HG03460 (cell line): ENCODE measurements at regions not wholly inside any gene's neighbourhood (a gene's known extent, or its start where the extent isn't known, plus 50 kb on each side); places are given as distances from the start of the nearest gene placed in this dataset.
"Not testable (repeated sequence)": the region's sequence is repeated elsewhere in the genome, so short reads cannot be mapped to it uniquely, and the experiment has no call there.

Source experiments
- ATAC-seq: cut with Tn5 transposase; IDR thresholded peaks from one replicate; pipeline ENCODE4 v1.9.1; 2021; ENCODE audit not compliant: unreplicated experiment

- no peak for ATAC-seq
Observed at GRCh38 chr1:72969461-72969860, 687.1 kb upstream of the NEGR1 start.

GRCh38 chr1:72954943-72955342 is 672.6 kb upstream of the NEGR1 start:
- ATAC-seq, result no peak

GRCh38 chr1:72950900-72951299 is 668.6 kb upstream of the NEGR1 start:
- ATAC-seq, result not testable (repeated sequence)

- ATAC-seq, result no peak
Observed at GRCh38 chr1:72946903-72947499, 664.7 kb upstream of the NEGR1 start.

- no peak for ATAC-seq
Observed at GRCh38 chr1:72942008-72942407, 659.7 kb upstream of the NEGR1 start.

GRCh38 chr1:72938408-72938807 is 656.1 kb upstream of the NEGR1 start:
- no peak for ATAC-seq

GRCh38 chr1:72937905-72938304 is 655.6 kb upstream of the NEGR1 start:
- ATAC-seq, result no peak

- ATAC-seq, result no peak
Observed at GRCh38 chr1:72936942-72937341, 654.6 kb upstream of the NEGR1 start.

- ATAC-seq, result no peak
Observed at GRCh38 chr1:72936151-72936740, 653.9 kb upstream of the NEGR1 start.

- no peak for ATAC-seq
Observed at GRCh38 chr1:72932025-72932424, 649.7 kb upstream of the NEGR1 start.

- no peak for ATAC-seq
Observed at GRCh38 chr1:72930528-72930927, 648.2 kb upstream of the NEGR1 start.

GRCh38 chr1:72918940-72919339 is 636.6 kb upstream of the NEGR1 start:
- no peak for ATAC-seq

- no peak for ATAC-seq
Observed at GRCh38 chr1:72917920-72918319, 635.6 kb upstream of the NEGR1 start.

- no peak for ATAC-seq
Observed at GRCh38 chr1:72915581-72915980, 633.2 kb upstream of the NEGR1 start.

GRCh38 chr1:72911656-72912055 is 629.3 kb upstream of the NEGR1 start:
- no peak for ATAC-seq

GRCh38 chr1:72896256-72896655 is 613.9 kb upstream of the NEGR1 start:
- ATAC-seq, result no peak

- ATAC-seq, result no peak
Observed at GRCh38 chr1:72892461-72892860, 610.1 kb upstream of the NEGR1 start.

- ATAC-seq, result no peak
Observed at GRCh38 chr1:72891976-72892375, 609.6 kb upstream of the NEGR1 start.

GRCh38 chr1:72885841-72886240 is 603.5 kb upstream of the NEGR1 start:
- no peak for ATAC-seq

GRCh38 chr1:72885017-72885416 is 602.7 kb upstream of the NEGR1 start:
- ATAC-seq, result no peak

GRCh38 chr1:72869873-72870272 is 587.5 kb upstream of the NEGR1 start:
- no peak for ATAC-seq

- no peak for ATAC-seq
Observed at GRCh38 chr1:72869441-72869840, 587.1 kb upstream of the NEGR1 start.

- ATAC-seq, result no peak
Observed at GRCh38 chr1:72851597-72851996, 569.3 kb upstream of the NEGR1 start.
